ENCODE measurements at regions not wholly inside any gene's neighbourhood (a gene's known extent, or its start where the extent isn't known, plus 50 kb on each side); places are given as distances from the start of the nearest gene placed in this dataset.
"Not testable (repeated sequence)": the region's sequence is repeated elsewhere in the genome, so short reads cannot be mapped to it uniquely, and the experiment has no call there.

DNA sequence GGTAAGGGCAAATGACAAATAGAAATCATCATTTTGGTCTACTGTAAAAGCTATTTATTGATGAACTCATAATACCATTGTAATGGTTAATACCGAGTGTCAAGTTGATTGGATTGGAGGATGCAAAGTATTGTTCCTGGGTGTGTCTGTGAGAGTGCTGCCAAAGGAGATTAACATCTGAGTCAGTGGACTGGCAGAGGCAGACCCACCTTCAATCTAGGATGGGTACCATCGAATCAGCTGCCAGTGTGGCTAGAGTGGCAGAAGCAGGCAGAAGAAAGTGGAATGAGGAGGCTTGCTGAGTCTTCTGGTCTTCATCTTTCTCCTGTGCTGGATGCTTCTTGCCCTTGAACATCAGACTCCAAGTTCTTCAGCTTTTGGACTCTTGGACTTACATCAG is 2092.2 kb upstream of the RAG2 start:
- H3K36me3 Mint-ChIP-seq; H3K4me1 ChIP-seq (ENCODE audit: insufficient read depth, low read length); H3K4me3 ChIP-seq (ENCODE audit: low read length in 2 of 2); H3K27me3 ChIP-seq (ENCODE audit: insufficient read depth, low read length); H3K36me3 ChIP-seq (ENCODE audit: insufficient read depth, low read length); CTCF ChIA-PET (ENCODE audit: partially characterized antibody); H3K9me3 ChIP-seq (ENCODE audit: control insufficient read depth in 1 of 2, low read length in 2 of 2); H3K27ac ChIP-seq (ENCODE audit: low read depth, low read length); DNase-seq; H3K4me3 Mint-ChIP-seq; H3K27me3 Mint-ChIP-seq; H3K4me1 Mint-ChIP-seq; H3K27ac Mint-ChIP-seq; POLR2A ChIA-PET (ENCODE audit: partially characterized antibody); intact Hi-C loops (cut with micrococcal nuclease): not testable (repeated sequence)
- H3K9me3 Mint-ChIP-seq: peaks cover 2 to 12% (median 5%) of the 10 kb centered on the region in 8 donors

DNA sequence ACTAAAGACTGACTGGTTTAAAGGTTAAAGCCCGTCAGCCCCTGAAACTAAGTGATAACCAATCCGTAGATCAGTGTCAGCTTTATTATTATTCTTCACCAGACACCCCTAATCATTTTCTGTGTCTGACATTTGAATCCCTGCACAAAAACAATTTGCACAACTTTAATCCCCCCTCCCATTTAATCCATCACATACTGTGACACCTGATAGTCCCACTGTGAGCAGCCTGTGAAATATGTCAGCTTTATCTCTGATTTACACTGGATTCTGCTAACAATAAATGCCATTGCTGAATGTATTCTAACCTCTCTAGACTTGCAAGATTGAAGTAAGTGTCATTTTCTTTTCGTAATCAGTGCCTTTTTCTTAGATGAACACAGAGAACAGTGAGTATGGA is 2089.0 kb upstream of the RAG2 start:
- H3K36me3 Mint-ChIP-seq: no peaks in the 10 kb centered on the region
- POLR2A ChIA-PET (ENCODE audit: partially characterized antibody): no interaction called here
- Histone ChIP-seq H3K4me1 (ENCODE audit: insufficient read depth, low read length) (no peaks in the 10 kb centered on the region), H3K27ac (ENCODE audit: low read depth, low read length) (no peak overlapping the region), H3K27me3 (ENCODE audit: insufficient read depth, low read length) (no peaks in the 10 kb centered on the region), H3K9me3 (ENCODE audit: control insufficient read depth in 1 of 2, low read length in 2 of 2) (no peaks in the 10 kb centered on the region), H3K36me3 (ENCODE audit: insufficient read depth, low read length) (no peaks in the 10 kb centered on the region), H3K4me3 (ENCODE audit: low read length in 2 of 2) (no peak overlapping the region)
- no peak for DNase-seq
- H3K9me3 Mint-ChIP-seq: peaks cover 0 to 11% (median 4%) of the 10 kb centered on the region in 8 donors
- no peak overlapping the region for H3K27ac Mint-ChIP-seq
- intact Hi-C loops (cut with micrococcal nuclease): no loop called here
- no peaks in the 10 kb centered on the region for H3K27me3 Mint-ChIP-seq
- no peaks in the 10 kb centered on the region for H3K4me1 Mint-ChIP-seq
- CTCF ChIA-PET (ENCODE audit: partially characterized antibody): no interaction called here
- H3K4me3 Mint-ChIP-seq: no peak overlapping the region

DNA sequence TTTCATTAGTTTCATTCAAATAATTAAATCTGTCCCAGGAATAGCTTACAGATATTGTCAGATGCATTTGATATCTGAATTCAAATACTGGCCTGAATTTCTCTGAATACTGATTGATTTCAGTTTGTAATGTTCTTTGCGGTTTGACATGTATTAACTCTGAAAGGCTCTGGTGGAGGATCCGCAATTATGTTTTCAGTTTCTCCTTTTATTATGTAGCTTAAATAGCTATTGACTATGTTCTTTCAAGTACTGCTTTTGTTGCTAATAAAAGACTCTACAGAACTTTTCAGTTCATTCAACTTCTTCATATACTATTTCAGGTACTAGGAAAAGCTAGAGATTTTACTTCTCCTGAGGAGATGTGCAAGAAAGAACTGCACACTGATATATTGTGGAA is 2085.4 kb upstream of the RAG2 start:
- Histone ChIP-seq H3K27ac (ENCODE audit: low read depth, low read length) (no peak overlapping the region), H3K9me3 (ENCODE audit: control insufficient read depth in 1 of 2, low read length in 2 of 2) (no peaks in the 10 kb centered on the region), H3K27me3 (ENCODE audit: insufficient read depth, low read length) (no peaks in the 10 kb centered on the region), H3K4me3 (ENCODE audit: low read length in 2 of 2) (no peak overlapping the region), H3K36me3 (ENCODE audit: insufficient read depth, low read length) (no peaks in the 10 kb centered on the region), H3K4me1 (ENCODE audit: insufficient read depth, low read length) (no peaks in the 10 kb centered on the region)
- Mint-ChIP-seq H3K4me3 (no peak overlapping the region), H3K4me1 (no peaks in the 10 kb centered on the region), H3K9me3 (peaks cover 2 to 20% (median 4%) of the 10 kb centered on the region in 8 donors), H3K27ac (no peak overlapping the region), H3K27me3 (no peaks in the 10 kb centered on the region), H3K36me3 (no peaks in the 10 kb centered on the region)
- no peak for DNase-seq
- ChIA-PET CTCF (ENCODE audit: partially characterized antibody) (no interaction called here), POLR2A (ENCODE audit: partially characterized antibody) (no interaction called here)
- intact Hi-C loops (cut with micrococcal nuclease): no loop called here

GRCh38 chr11:38680746-38681145 is 2082.7 kb upstream of the RAG2 start:
- no peak for DNase-seq
- no peak overlapping the region for H3K4me3 ChIP-seq (ENCODE audit: low read length in 2 of 2)
- Mint-ChIP-seq H3K27ac (no peak overlapping the region), H3K9me3 (peaks cover 0 to 27% (median 7%) of the 10 kb centered on the region in 8 donors), H3K36me3 (no peaks in the 10 kb centered on the region), H3K4me1 (no peaks in the 10 kb centered on the region), H3K4me3 (no peak overlapping the region), H3K27me3 (no peaks in the 10 kb centered on the region)
- H3K9me3 ChIP-seq (ENCODE audit: control insufficient read depth in 1 of 2, low read length in 2 of 2): no peaks in the 10 kb centered on the region
- H3K27ac ChIP-seq (ENCODE audit: low read depth, low read length): no peak overlapping the region
- no peaks in the 10 kb centered on the region for H3K4me1 ChIP-seq (ENCODE audit: insufficient read depth, low read length)
- ChIA-PET CTCF (ENCODE audit: partially characterized antibody) (no interaction called here), POLR2A (ENCODE audit: partially characterized antibody) (no interaction called here)
- intact Hi-C loops (cut with micrococcal nuclease): no loop called here
- H3K36me3 ChIP-seq (ENCODE audit: insufficient read depth, low read length): no peaks in the 10 kb centered on the region
- H3K27me3 ChIP-seq (ENCODE audit: insufficient read depth, low read length): no peaks in the 10 kb centered on the region

GRCh38 chr11:38680166-38680565 is 2082.1 kb upstream of the RAG2 start:
- ChIA-PET POLR2A (ENCODE audit: partially characterized antibody) (no interaction called here), CTCF (ENCODE audit: partially characterized antibody) (no interaction called here)
- Histone ChIP-seq H3K9me3 (ENCODE audit: control insufficient read depth in 1 of 2, low read length in 2 of 2) (no peaks in the 10 kb centered on the region), H3K4me1 (ENCODE audit: insufficient read depth, low read length) (no peaks in the 10 kb centered on the region), H3K27me3 (ENCODE audit: insufficient read depth, low read length) (no peaks in the 10 kb centered on the region), H3K4me3 (ENCODE audit: low read length in 2 of 2) (no peak overlapping the region), H3K36me3 (ENCODE audit: insufficient read depth, low read length) (no peaks in the 10 kb centered on the region), H3K27ac (ENCODE audit: low read depth, low read length) (no peak overlapping the region)
- no peaks in the 10 kb centered on the region for H3K36me3 Mint-ChIP-seq
- intact Hi-C loops (cut with micrococcal nuclease): no loop called here
- H3K9me3 Mint-ChIP-seq: peaks cover 0 to 32% (median 8%) of the 10 kb centered on the region in 8 donors
- no peak for DNase-seq
- no peaks in the 10 kb centered on the region for H3K27me3 Mint-ChIP-seq
- H3K27ac Mint-ChIP-seq: no peak overlapping the region
- no peak overlapping the region for H3K4me3 Mint-ChIP-seq
- no peaks in the 10 kb centered on the region for H3K4me1 Mint-ChIP-seq

DNA sequence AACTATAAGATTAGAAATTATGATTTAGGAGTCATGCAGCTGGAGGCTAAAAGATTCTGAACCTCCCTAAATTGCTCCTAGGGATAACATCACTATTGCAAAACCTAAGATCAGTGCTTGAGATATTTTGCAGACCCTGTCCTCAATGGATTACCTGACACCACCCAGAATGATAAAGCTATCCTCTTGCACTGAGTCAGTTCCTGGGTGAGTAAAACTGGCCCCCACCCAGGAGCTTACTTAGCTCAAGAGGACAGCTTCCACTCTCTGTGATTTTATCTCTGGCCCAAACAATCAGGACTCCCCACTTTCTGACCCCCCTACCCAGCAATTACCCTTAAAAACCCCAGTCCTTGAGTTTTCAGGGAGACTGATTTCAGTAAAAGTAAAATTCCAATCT is 2074.4 kb upstream of the RAG2 start:
- Mint-ChIP-seq H3K27ac (no peak overlapping the region), H3K36me3 (no peaks in the 10 kb centered on the region), H3K4me1 (no peaks in the 10 kb centered on the region), H3K27me3 (no peaks in the 10 kb centered on the region), H3K9me3 (peaks cover 5 to 25% (median 12%) of the 10 kb centered on the region in 8 donors), H3K4me3 (no peak overlapping the region)
- DNase-seq: no peak
- Histone ChIP-seq H3K27me3 (ENCODE audit: insufficient read depth, low read length) (no peaks in the 10 kb centered on the region), H3K4me3 (ENCODE audit: low read length in 2 of 2) (no peak overlapping the region), H3K9me3 (ENCODE audit: control insufficient read depth in 1 of 2, low read length in 2 of 2) (no peaks in the 10 kb centered on the region), H3K27ac (ENCODE audit: low read depth, low read length) (no peak overlapping the region), H3K4me1 (ENCODE audit: insufficient read depth, low read length) (no peaks in the 10 kb centered on the region), H3K36me3 (ENCODE audit: insufficient read depth, low read length) (no peaks in the 10 kb centered on the region)
- intact Hi-C loops (cut with micrococcal nuclease): no loop called here
- ChIA-PET CTCF (ENCODE audit: partially characterized antibody) (no interaction called here), POLR2A (ENCODE audit: partially characterized antibody) (no interaction called here)

- Histone ChIP-seq H3K9me3 (ENCODE audit: control insufficient read depth in 1 of 2, low read length in 2 of 2) (no peaks in the 10 kb centered on the region), H3K36me3 (ENCODE audit: insufficient read depth, low read length) (no peaks in the 10 kb centered on the region), H3K27me3 (ENCODE audit: insufficient read depth, low read length) (no peaks in the 10 kb centered on the region), H3K27ac (ENCODE audit: low read depth, low read length) (no peak overlapping the region), H3K4me3 (ENCODE audit: low read length in 2 of 2) (no peak overlapping the region), H3K4me1 (ENCODE audit: insufficient read depth, low read length) (no peaks in the 10 kb centered on the region)
- H3K9me3 Mint-ChIP-seq: peaks cover 0 to 18% (median 5%) of the 10 kb centered on the region in 8 donors
- H3K36me3 Mint-ChIP-seq: no peaks in the 10 kb centered on the region
- ChIA-PET POLR2A (ENCODE audit: partially characterized antibody) (no interaction called here), CTCF (ENCODE audit: partially characterized antibody) (no interaction called here)
- no peak overlapping the region for H3K4me3 Mint-ChIP-seq
- intact Hi-C loops (cut with micrococcal nuclease): no loop called here
- DNase-seq: no peak
- H3K27ac Mint-ChIP-seq: no peak overlapping the region
- H3K27me3 Mint-ChIP-seq: no peaks in the 10 kb centered on the region
- no peaks in the 10 kb centered on the region for H3K4me1 Mint-ChIP-seq
Observed at GRCh38 chr11:38667359-38667758, 2069.3 kb upstream of the RAG2 start.

DNA sequence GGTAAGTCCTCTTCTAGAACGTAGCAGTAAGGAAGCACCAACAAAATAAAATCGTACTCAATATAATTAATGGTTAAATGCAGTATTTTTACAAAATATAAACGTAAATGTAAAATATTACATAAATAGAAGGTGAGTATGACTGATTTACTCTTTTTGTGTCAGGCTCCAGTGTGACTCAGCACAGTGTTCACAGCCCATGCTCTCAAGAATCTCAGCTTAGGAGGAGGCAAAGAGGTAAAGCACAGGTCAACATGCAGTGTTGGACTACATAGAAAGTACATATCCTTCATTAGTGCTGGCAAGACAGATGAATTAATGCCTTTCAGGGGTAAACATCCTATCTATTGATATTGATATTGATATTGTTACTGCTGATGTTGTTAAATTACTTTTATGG is 2050.6 kb upstream of the RAG2 start:
- CTCF ChIA-PET (ENCODE audit: partially characterized antibody): no interaction called here

More for the DNA sequence above, 2050.6 kb upstream of the RAG2 start:
- Histone ChIP-seq H3K4me1 (ENCODE audit: insufficient read depth, low read length) (no peaks in the 10 kb centered on the region), H3K4me3 (ENCODE audit: low read length in 2 of 2) (no peak overlapping the region), H3K27ac (ENCODE audit: low read depth, low read length) (no peak overlapping the region), H3K27me3 (ENCODE audit: insufficient read depth, low read length) (no peaks in the 10 kb centered on the region), H3K36me3 (ENCODE audit: insufficient read depth, low read length) (no peaks in the 10 kb centered on the region), H3K9me3 (ENCODE audit: control insufficient read depth in 1 of 2, low read length in 2 of 2) (no peaks in the 10 kb centered on the region)
- H3K36me3 Mint-ChIP-seq: no peaks in the 10 kb centered on the region
- H3K9me3 Mint-ChIP-seq: peaks cover 0 to 8% (median 3%) of the 10 kb centered on the region in 8 donors
- no peaks in the 10 kb centered on the region for H3K4me1 Mint-ChIP-seq
- no peak overlapping the region for H3K4me3 Mint-ChIP-seq
- POLR2A ChIA-PET (ENCODE audit: partially characterized antibody): no interaction called here
- H3K27me3 Mint-ChIP-seq: no peaks in the 10 kb centered on the region
- intact Hi-C loops (cut with micrococcal nuclease): no loop called here
- H3K27ac Mint-ChIP-seq: no peak overlapping the region
- DNase-seq: no peak

Measured in CD4-positive, alpha-beta memory T cell (primary cell).